ENCODE measurements at regions not wholly inside any gene's neighbourhood (a gene's known extent, or its start where the extent isn't known, plus 50 kb on each side); places are given as distances from the start of the nearest gene placed in this dataset.

GRCh38 chr15:26477044-26477443 lies 295.8 kb downstream of the GABRB3 start:
- intact Hi-C loops (cut with micrococcal nuclease) = no loop called here
- ATAC-seq = no peak
- CTCF ChIA-PET = no interaction called here
- TF ChIP-seq, protein P1, sequence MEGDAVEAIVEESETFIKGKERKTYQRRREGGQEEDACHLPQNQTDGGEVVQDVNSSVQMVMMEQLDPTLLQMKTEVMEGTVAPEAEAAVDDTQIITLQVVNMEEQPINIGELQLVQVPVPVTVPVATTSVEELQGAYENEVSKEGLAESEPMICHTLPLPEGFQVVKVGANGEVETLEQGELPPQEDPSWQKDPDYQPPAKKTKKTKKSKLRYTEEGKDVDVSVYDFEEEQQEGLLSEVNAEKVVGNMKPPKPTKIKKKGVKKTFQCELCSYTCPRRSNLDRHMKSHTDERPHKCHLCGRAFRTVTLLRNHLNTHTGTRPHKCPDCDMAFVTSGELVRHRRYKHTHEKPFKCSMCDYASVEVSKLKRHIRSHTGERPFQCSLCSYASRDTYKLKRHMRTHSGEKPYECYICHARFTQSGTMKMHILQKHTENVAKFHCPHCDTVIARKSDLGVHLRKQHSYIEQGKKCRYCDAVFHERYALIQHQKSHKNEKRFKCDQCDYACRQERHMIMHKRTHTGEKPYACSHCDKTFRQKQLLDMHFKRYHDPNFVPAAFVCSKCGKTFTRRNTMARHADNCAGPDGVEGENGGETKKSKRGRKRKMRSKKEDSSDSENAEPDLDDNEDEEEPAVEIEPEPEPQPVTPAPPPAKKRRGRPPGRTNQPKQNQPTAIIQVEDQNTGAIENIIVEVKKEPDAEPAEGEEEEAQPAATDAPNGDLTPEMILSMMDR (IDR thresholded peaks at IDR 0.05) = no peak
- DNase-seq = no peak
- POLR2A ChIA-PET = no interaction called here
- Mint-ChIP-seq H3K36me3 (ENCODE audit: low read depth) (no peaks in the 10 kb centered on the region), H3K4me3 (no peak overlapping the region), H3K4me1 (ENCODE audit: low read depth) (no peaks in the 10 kb centered on the region), H3K27me3 (no peaks in the 10 kb centered on the region), H3K27ac (no peak overlapping the region), H3K9me3 (peaks cover 6% of the 10 kb centered on the region)

DNA sequence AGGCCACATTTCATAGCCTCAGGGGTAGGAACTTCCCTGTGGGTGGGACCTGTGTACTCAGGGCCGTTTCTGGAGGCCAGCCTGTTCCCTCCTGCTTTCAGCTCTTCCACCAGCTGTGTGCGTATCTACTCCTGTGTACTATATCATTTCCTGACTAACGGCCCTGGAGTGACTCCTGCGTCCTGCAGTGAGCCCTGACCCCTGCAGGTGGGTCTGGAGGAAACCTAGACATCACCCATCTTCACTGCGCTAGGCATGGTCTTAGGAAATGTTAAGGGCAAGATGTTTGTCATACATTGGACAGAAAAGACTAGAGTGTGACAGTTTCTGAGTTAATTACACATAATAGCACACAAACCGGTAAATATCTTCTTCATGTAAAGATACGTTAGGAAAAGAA lies 297.3 kb downstream of the GABRB3 start:
- no peaks in the 10 kb centered on the region for H3K36me3 Mint-ChIP-seq (ENCODE audit: low read depth)
- no peak for DNase-seq
- peaks cover 6% of the 10 kb centered on the region for H3K9me3 Mint-ChIP-seq
- no peak overlapping the region for H3K27ac Mint-ChIP-seq
- ChIA-PET POLR2A (no interaction called here), CTCF (no interaction called here)
- no peak overlapping the region for H3K4me3 Mint-ChIP-seq
- no peaks in the 10 kb centered on the region for H3K27me3 Mint-ChIP-seq
- intact Hi-C loops (cut with micrococcal nuclease) = no loop called here
- TF ChIP-seq, protein P1 (IDR thresholded peaks at IDR 0.05) = no peak
- H3K4me1 Mint-ChIP-seq (ENCODE audit: low read depth) = no peaks in the 10 kb centered on the region
- no peak for ATAC-seq

DNA sequence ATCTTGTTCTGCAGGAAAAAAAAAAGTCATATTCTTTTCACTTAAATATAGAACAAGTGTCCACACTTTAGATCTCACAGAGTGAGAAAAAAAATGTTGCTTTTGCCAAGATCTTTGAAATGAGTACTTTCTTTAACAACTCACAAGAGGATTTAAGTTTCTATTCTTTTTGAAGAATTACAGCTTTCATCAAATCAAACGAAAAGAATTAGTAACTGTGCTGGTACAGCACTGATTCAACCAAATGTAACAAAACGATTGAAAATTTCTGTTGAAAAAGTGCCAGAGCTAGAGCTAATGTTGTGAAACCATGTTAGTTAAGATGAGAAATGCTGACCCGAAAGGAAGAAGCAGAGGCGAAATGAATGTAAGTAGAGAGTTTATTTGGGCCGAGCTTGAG lies 300.2 kb downstream of the GABRB3 start:
- H3K4me3 Mint-ChIP-seq = no peak overlapping the region
- DNase-seq = no peak
- intact Hi-C loops (cut with micrococcal nuclease) = no loop called here
- H3K4me1 Mint-ChIP-seq (ENCODE audit: low read depth) = no peaks in the 10 kb centered on the region
- CTCF ChIA-PET = no interaction called here
- H3K36me3 Mint-ChIP-seq (ENCODE audit: low read depth) = no peaks in the 10 kb centered on the region
- ATAC-seq = no peak
- no peaks in the 10 kb centered on the region for H3K27me3 Mint-ChIP-seq
- TF ChIP-seq, protein P1 (IDR thresholded peaks at IDR 0.05) = no peak
- H3K27ac Mint-ChIP-seq = no peak overlapping the region
- POLR2A ChIA-PET = interaction anchor here (0.6 kb wide), 1 partner anchor 210 kb away, joined by 3 read pairs; no protein-coding TSS in a partner anchor
- peaks cover 12% of the 10 kb centered on the region for H3K9me3 Mint-ChIP-seq

GRCh38 chr15:26461847-26462608 lies 310.8 kb downstream of the GABRB3 start:
- no peak for ATAC-seq
- DNase-seq = no peak
- Mint-ChIP-seq H3K36me3 (ENCODE audit: low read depth) (no peaks in the 10 kb centered on the region), H3K4me1 (ENCODE audit: low read depth) (no peaks in the 10 kb centered on the region), H3K9me3 (peaks cover 25% of the 10 kb centered on the region), H3K4me3 (no peak overlapping the region), H3K27me3 (no peaks in the 10 kb centered on the region), H3K27ac (no peak overlapping the region)
- CTCF ChIA-PET = no interaction called here
- intact Hi-C loops (cut with micrococcal nuclease) = no loop called here
- TF ChIP-seq, protein P1 (IDR thresholded peaks at IDR 0.05) = no peak
- POLR2A ChIA-PET = no interaction called here

GRCh38 chr15:26460165-26460564 lies 312.7 kb downstream of the GABRB3 start:
- Mint-ChIP-seq H3K4me1 (ENCODE audit: low read depth) (no peaks in the 10 kb centered on the region), H3K9me3 (peaks cover 29% of the 10 kb centered on the region), H3K27me3 (no peaks in the 10 kb centered on the region), H3K4me3 (no peak overlapping the region), H3K36me3 (ENCODE audit: low read depth) (no peaks in the 10 kb centered on the region), H3K27ac (no peak overlapping the region)
- POLR2A ChIA-PET = no interaction called here
- ATAC-seq (no peak), DNase-seq (no peak)
- intact Hi-C loops (cut with micrococcal nuclease) = no loop called here
- CTCF ChIA-PET = no interaction called here
- TF ChIP-seq, protein P1 (IDR thresholded peaks at IDR 0.05) = no peak
